ENCODE measurements at regions not wholly inside any gene's neighbourhood (a gene's known extent, or its start where the extent isn't known, plus 50 kb on each side); places are given as distances from the start of the nearest gene placed in this dataset.

DNA sequence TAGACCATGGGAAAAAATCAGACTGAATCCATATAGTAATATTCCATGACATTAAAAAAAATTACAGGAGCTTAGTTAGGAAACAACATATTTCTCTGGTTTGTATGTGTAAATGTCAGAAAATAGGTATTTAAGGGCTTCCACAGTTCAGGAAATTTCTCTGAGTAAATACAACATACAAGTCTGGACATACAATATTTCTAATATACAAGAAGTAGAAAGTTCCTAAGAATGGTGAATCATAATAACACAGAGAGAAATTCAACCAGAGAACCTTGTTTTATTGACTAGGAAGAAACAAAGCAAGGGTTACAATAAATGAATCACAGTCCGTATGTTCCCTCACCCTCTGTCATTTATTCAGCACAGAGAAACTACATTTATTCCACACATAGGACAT, 532.7 kb upstream of the FAT3 start:
- TF ChIP-seq, protein P1, sequence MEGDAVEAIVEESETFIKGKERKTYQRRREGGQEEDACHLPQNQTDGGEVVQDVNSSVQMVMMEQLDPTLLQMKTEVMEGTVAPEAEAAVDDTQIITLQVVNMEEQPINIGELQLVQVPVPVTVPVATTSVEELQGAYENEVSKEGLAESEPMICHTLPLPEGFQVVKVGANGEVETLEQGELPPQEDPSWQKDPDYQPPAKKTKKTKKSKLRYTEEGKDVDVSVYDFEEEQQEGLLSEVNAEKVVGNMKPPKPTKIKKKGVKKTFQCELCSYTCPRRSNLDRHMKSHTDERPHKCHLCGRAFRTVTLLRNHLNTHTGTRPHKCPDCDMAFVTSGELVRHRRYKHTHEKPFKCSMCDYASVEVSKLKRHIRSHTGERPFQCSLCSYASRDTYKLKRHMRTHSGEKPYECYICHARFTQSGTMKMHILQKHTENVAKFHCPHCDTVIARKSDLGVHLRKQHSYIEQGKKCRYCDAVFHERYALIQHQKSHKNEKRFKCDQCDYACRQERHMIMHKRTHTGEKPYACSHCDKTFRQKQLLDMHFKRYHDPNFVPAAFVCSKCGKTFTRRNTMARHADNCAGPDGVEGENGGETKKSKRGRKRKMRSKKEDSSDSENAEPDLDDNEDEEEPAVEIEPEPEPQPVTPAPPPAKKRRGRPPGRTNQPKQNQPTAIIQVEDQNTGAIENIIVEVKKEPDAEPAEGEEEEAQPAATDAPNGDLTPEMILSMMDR (IDR thresholded peaks at IDR 0.05): no peak
- TF ChIP-seq POLR2A (IDR thresholded peaks at IDR 0.05; ENCODE audit: low read depth) (no peak), POLR2AphosphoS5 (IDR thresholded peaks at IDR 0.05) (no peak)
